Natural killer cell (primary cell): ENCODE measurements at regions not wholly inside any gene's neighbourhood (a gene's known extent, or its start where the extent isn't known, plus 50 kb on each side); places are given as distances from the start of the nearest gene placed in this dataset.
"Not testable (repeated sequence)": the region's sequence is repeated elsewhere in the genome, so short reads cannot be mapped to it uniquely, and the experiment has no call there.

ENCODE experiments used
- ATAC-seq, 3 donors: fragments of 150-1000 bp in 2 of 3; fragments of 200-7000 bp in 1 of 3; cut with Tn5 transposase; 1 replicate in 1 of 3; 2 replicates in 2 of 3; pipeline ENCODE4 v1.10.0; 2021; ENCODE audit warnings: mild to moderate bottlenecking in 2 of 3, moderate library complexity in 2 of 3
- DNase-seq, 2 donors: peaks; one replicate each; pipeline versions ENCODE4 v3.0.0 to v3.0.0-alpha.2; 2013 to 2021; ENCODE audit warnings: mixed read lengths in 1 of 2
- H3K27ac ChIP-seq: one replicate; pipeline ENCODE4 v1.5.1; 2013; ENCODE audit warnings: mild to moderate bottlenecking, low read length
- H3K27me3 ChIP-seq: one replicate; pipeline ENCODE4 v1.6.1; 2013; ENCODE audit warnings: low read length; ENCODE audit not compliant: control insufficient read depth, insufficient read depth
- H3K36me3 ChIP-seq: one replicate; pipeline ENCODE4 v1.6.1; 2013; ENCODE audit warnings: low read length; ENCODE audit not compliant: control insufficient read depth, insufficient read depth
- H3K4me1 ChIP-seq: one replicate; pipeline ENCODE4 v1.6.1; 2013; ENCODE audit warnings: low read length; ENCODE audit not compliant: control insufficient read depth, insufficient read depth
- H3K4me3 ChIP-seq: one replicate; pipeline ENCODE4 v1.5.1; 2013; ENCODE audit warnings: low read length
- H3K9me3 ChIP-seq: one replicate; pipeline ENCODE4 v1.6.1; 2013; ENCODE audit warnings: low read length; ENCODE audit not compliant: control insufficient read depth, insufficient read depth
- H3K27ac Mint-ChIP-seq, 2 donors: one replicate each; pipeline ENCODE4 v1.8.0; 2022; ENCODE audit warnings: mild to moderate bottlenecking in 2 of 2, mixed read lengths in 2 of 2, moderate library complexity in 1 of 2
- H3K27me3 Mint-ChIP-seq, 2 donors: one replicate each; pipeline ENCODE4 v1.8.0; 2022; ENCODE audit warnings: low read depth in 2 of 2, mixed read lengths in 2 of 2
- H3K36me3 Mint-ChIP-seq: one replicate; pipeline ENCODE4 v1.8.0; 2022; ENCODE audit warnings: mixed read lengths
- H3K4me1 Mint-ChIP-seq, 2 donors: one replicate each; pipeline ENCODE4 v1.8.0; 2022; ENCODE audit warnings: mixed read lengths in 2 of 2
- H3K4me3 Mint-ChIP-seq: one replicate; pipeline ENCODE4 v1.8.0; 2022; ENCODE audit warnings: mild to moderate bottlenecking, moderate library complexity, mixed read lengths
- H3K9me3 Mint-ChIP-seq, 2 donors: one replicate each; pipeline ENCODE4 v1.8.0; 2022; ENCODE audit warnings: mixed read lengths in 2 of 2
- WGBS: methylation state at CpG from one replicate; pipeline ENCODE4 v1.1.7; 2013; ENCODE audit warnings: missing lambda C conversion rate; ENCODE audit not compliant: insufficient coverage; 5-methylcytosine and 5-hydroxymethylcytosine counted together
- intact Hi-C: fragments of 100-400 bp; cut with micrococcal nuclease; formaldehyde crosslinking; loops from one replicate; pipeline ENCODE4 v1.14.2; 2022
- TF ChIP-seq, protein P1 (sequence below): fragments of 200-600 bp; IDR thresholded peaks from one replicate; pipeline ENCODE4 v1.8.0; 2022; ENCODE audit warnings: antibody characterized with exemption

DNA sequence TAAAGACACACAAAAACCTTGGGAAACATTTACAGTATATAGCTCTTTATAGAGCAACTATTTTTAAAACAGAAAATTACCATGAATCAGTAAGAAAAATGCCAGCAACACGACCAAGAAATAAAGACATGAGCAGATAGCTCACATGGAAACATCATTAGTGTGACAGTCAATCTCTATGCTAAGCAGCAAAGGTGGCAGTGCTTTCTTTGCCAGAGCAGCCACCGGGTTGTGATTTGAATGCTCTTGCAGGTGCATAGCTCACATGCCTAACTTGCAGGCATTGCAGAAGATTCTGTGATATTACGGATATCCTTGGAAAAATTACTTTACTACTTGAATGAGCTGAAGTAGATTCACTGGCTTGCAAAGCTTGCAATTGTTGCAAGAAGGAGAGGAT lies 652.9 kb upstream of the C16orf82 start:
- ATAC-seq: no peak
- no peak overlapping the region for H3K27ac ChIP-seq
- WGBS: 64% methylated on average over 3 of the region's 3 CpGs

DNA sequence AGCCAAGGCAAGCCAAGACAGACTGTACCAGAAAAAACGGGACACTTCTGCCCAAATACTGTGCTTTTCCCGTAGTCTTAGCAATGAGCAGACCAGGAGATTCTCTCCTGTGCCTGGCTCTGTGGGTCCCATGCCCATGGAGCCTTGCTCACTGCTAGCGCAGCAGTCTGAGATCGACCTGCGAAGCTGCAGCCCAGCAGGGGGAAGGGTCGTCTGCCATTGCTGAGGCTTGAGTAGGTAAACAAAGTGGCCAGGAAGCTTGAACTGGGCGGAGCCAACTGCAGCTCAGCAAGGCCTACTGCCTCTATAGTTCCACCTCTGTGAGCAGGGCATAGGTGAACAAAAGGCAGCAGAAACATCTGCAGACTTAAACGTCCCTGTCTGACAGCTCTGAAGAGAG lies 647.3 kb upstream of the C16orf82 start:
- H3K36me3 Mint-ChIP-seq, ATAC-seq, H3K4me3 ChIP-seq, H3K4me3 Mint-ChIP-seq, H3K9me3 ChIP-seq, intact Hi-C loops, DNase-seq, H3K36me3 ChIP-seq, H3K27ac Mint-ChIP-seq, H3K27ac ChIP-seq, H3K9me3 Mint-ChIP-seq, H3K4me1 Mint-ChIP-seq, H3K27me3 ChIP-seq, H3K4me1 ChIP-seq: not testable (repeated sequence)
- peaks cover 9 to 11% of the 10 kb centered on the region in 2 donors for H3K27me3 Mint-ChIP-seq
- 74% methylated on average over 8 of the region's 8 CpGs for WGBS

More for the DNA sequence above, 652.9 kb upstream of the C16orf82 start:
- Histone ChIP-seq H3K27me3 (no peaks in the 10 kb centered on the region), H3K9me3 (no peaks in the 10 kb centered on the region), H3K36me3 (no peaks in the 10 kb centered on the region), H3K4me1 (no peaks in the 10 kb centered on the region), H3K4me3 (no peak overlapping the region)
- intact Hi-C loops: no loop called here
- Mint-ChIP-seq H3K9me3 (peaks cover 4 to 6% of the 10 kb centered on the region in 2 donors), H3K27me3 (peaks cover 6 to 11% of the 10 kb centered on the region in 2 donors), H3K4me1 (no peaks in the 10 kb centered on the region), H3K36me3 (no peaks in the 10 kb centered on the region), H3K27ac (no peak overlapping the region), H3K4me3 (no peak overlapping the region)
- TF ChIP-seq, protein P1, sequence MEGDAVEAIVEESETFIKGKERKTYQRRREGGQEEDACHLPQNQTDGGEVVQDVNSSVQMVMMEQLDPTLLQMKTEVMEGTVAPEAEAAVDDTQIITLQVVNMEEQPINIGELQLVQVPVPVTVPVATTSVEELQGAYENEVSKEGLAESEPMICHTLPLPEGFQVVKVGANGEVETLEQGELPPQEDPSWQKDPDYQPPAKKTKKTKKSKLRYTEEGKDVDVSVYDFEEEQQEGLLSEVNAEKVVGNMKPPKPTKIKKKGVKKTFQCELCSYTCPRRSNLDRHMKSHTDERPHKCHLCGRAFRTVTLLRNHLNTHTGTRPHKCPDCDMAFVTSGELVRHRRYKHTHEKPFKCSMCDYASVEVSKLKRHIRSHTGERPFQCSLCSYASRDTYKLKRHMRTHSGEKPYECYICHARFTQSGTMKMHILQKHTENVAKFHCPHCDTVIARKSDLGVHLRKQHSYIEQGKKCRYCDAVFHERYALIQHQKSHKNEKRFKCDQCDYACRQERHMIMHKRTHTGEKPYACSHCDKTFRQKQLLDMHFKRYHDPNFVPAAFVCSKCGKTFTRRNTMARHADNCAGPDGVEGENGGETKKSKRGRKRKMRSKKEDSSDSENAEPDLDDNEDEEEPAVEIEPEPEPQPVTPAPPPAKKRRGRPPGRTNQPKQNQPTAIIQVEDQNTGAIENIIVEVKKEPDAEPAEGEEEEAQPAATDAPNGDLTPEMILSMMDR: no peak
- no peak for DNase-seq

DNA sequence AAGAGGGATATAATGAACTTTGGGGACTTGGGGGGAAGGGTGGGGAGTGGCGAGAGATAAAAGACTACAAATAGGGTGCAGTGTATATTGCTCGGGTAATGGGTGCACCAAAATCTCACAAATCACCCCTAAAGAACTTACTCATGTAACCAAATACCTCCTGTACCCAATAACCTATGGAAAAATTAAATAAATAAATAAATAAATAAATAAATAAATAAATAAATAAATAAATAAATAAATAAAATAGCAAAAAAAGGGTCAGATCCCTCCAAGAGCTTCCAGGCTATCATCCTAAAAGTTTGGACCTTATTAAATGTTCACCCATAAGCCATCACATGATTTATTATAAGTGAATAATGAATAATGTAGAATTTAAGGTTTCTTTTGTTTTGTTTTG lies 636.1 kb upstream of the C16orf82 start:
- ATAC-seq: no peak
- no peaks in the 10 kb centered on the region for H3K36me3 Mint-ChIP-seq
- H3K4me3 Mint-ChIP-seq: no peak overlapping the region
- no peak overlapping the region for H3K27ac Mint-ChIP-seq
- intact Hi-C loops: no loop called here
- no peaks in the 10 kb centered on the region for H3K9me3 Mint-ChIP-seq
- no peak for DNase-seq
- H3K4me1 Mint-ChIP-seq: no peaks in the 10 kb centered on the region
- no peak overlapping the region for H3K27ac ChIP-seq
- no peaks in the 10 kb centered on the region for H3K9me3 ChIP-seq
- no peaks in the 10 kb centered on the region for H3K36me3 ChIP-seq
- H3K27me3 Mint-ChIP-seq: peaks cover 0 to 4% of the 10 kb centered on the region in 2 donors
- no peaks in the 10 kb centered on the region for H3K4me1 ChIP-seq
- TF ChIP-seq, protein P1: no peak
- H3K27me3 ChIP-seq: no peaks in the 10 kb centered on the region
- no peak overlapping the region for H3K4me3 ChIP-seq
- no CpG with 5 or more reads among the region's 2 CpGs for WGBS

DNA sequence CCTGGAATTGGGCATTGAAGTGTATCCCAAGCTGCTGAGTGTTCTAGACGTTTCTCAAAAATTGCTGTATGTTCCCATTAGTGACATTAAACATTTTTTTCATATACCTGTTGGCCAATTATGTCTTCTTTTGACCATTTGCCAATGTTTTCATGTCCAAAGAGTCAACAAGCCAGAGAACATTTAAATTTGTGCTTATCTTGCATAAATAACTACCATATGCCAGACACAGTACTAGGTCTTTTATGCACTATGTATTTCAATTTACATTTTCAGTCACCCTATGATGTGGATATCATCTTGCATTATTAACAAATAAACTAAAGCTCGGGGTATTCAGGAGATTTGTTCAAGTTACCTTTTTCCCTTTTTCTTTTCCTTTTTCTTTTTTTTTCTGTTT lies 632.9 kb upstream of the C16orf82 start:
- TF ChIP-seq, protein P1: no peak
- ATAC-seq: no peak
- no peak for DNase-seq
- Histone ChIP-seq H3K4me1 (no peaks in the 10 kb centered on the region), H3K9me3 (no peaks in the 10 kb centered on the region), H3K27ac (no peak overlapping the region), H3K27me3 (no peaks in the 10 kb centered on the region), H3K4me3 (no peak overlapping the region), H3K36me3 (no peaks in the 10 kb centered on the region)
- no peak overlapping the region for H3K27ac Mint-ChIP-seq
- H3K4me3 Mint-ChIP-seq: no peak overlapping the region
- H3K9me3 Mint-ChIP-seq: no peaks in the 10 kb centered on the region
- H3K4me1 Mint-ChIP-seq: no peaks in the 10 kb centered on the region
- WGBS: 65% methylated on average over 1 of the region's 2 CpGs
- H3K27me3 Mint-ChIP-seq: peaks cover 0 to 7% of the 10 kb centered on the region in 2 donors
- H3K36me3 Mint-ChIP-seq: no peaks in the 10 kb centered on the region
- intact Hi-C loops: no loop called here
